Hepatocyte (in vitro differentiated cells): ENCODE measurements at regions not wholly inside any gene's neighbourhood (a gene's known extent, or its start where the extent isn't known, plus 50 kb on each side); places are given as distances from the start of the nearest gene placed in this dataset.

Experiments used
- DNase-seq: peaks from one replicate; pipeline ENCODE4 v3.0.0-alpha.2; 2016; ENCODE audit warnings: low spot score
- H2AFZ ChIP-seq: fragments of 200-600 bp; sonication (generic); 2 replicates; pipeline ENCODE4 v1.6.0; 2016; ENCODE audit warnings: antibody characterized with exemption, mild to moderate bottlenecking
- H3K27ac ChIP-seq: fragments of 200-600 bp; sonication (generic); 2 replicates; pipeline ENCODE4 v1.5.1; 2016; ENCODE audit warnings: mild to moderate bottlenecking
- H3K27me3 ChIP-seq: fragments of 200-600 bp; sonication (generic); 2 replicates; pipeline ENCODE4 v1.6.1; 2016
- H3K36me3 ChIP-seq: fragments of 200-600 bp; sonication (generic); replicated peaks from 2 replicates; pipeline ENCODE4 v1.5.1; 2016; ENCODE audit warnings: low read depth; ENCODE audit not compliant: insufficient read depth
- H3K4me1 ChIP-seq: fragments of 200-600 bp; sonication (generic); 2 replicates; pipeline ENCODE4 v1.5.1; 2016; ENCODE audit warnings: mild to moderate bottlenecking, moderate library complexity; ENCODE audit not compliant: insufficient read depth
- H3K4me2 ChIP-seq: fragments of 200-600 bp; sonication (generic); 2 replicates; pipeline ENCODE4 v1.6.0; 2016
- H3K4me3 ChIP-seq: fragments of 200-600 bp; sonication (generic); 2 replicates; pipeline ENCODE4 v1.5.1; 2016; ENCODE audit warnings: mild to moderate bottlenecking
- H3K79me2 ChIP-seq: fragments of 200-600 bp; sonication (generic); 2 replicates; pipeline ENCODE4 v1.6.0; 2017; ENCODE audit warnings: mild to moderate bottlenecking
- H3K9me2 ChIP-seq: fragments of 200-600 bp; sonication (generic); replicated peaks from 2 replicates; pipeline ENCODE4 v1.6.0; 2017; ENCODE audit warnings: mild to moderate bottlenecking; ENCODE audit not compliant: insufficient read depth
- H3K9me3 ChIP-seq: fragments of 200-600 bp; sonication (generic); 2 replicates; pipeline ENCODE4 v1.5.1; 2016; ENCODE audit warnings: low read depth, mild to moderate bottlenecking
- H4K20me1 ChIP-seq: fragments of 200-600 bp; sonication (generic); 2 replicates; pipeline ENCODE4 v1.6.0; 2016; ENCODE audit warnings: mild to moderate bottlenecking; ENCODE audit not compliant: insufficient read depth, poor library complexity, severe bottlenecking
- CTCF ChIP-seq: fragments of 200-600 bp; sonication (generic); IDR thresholded peaks from 2 replicates; pipeline ENCODE4 v1.5.1; 2016; ENCODE audit warnings: antibody characterized with exemption, mild to moderate bottlenecking; ENCODE audit not compliant: poor library complexity
- EZH2 ChIP-seq: fragments of 200-600 bp; sonication (generic); IDR thresholded peaks from 2 replicates; pipeline ENCODE4 v1.6.1; 2016; ENCODE audit warnings: antibody characterized with exemption, mild to moderate bottlenecking, borderline replicate concordance
- EZH2phosphoT487 ChIP-seq: fragments of 200-600 bp; sonication (generic); IDR thresholded peaks from one replicate; pipeline ENCODE4 v1.6.1; 2018; ENCODE audit warnings: antibody characterized with exemption, mild to moderate bottlenecking, low read depth, moderate library complexity; ENCODE audit not compliant: unreplicated experiment, severe bottlenecking
- WGBS: methylation state at CpG from one replicate; pipeline ENCODE4 v1.1.6; 2016; ENCODE audit warnings: low lambda C conversion rate; ENCODE audit errors: missing lambda C conversion rate; 5-methylcytosine and 5-hydroxymethylcytosine counted together

GRCh38 chrX:43375136-43375535 is 281.0 kb upstream of the MAOA start:
- Histone ChIP-seq H3K4me3 (no peak overlapping the region), H3K36me3 (no peaks in the 10 kb centered on the region), H2AFZ (no peak overlapping the region), H3K4me1 (no peaks in the 10 kb centered on the region), H3K4me2 (no peak overlapping the region), H3K9me2 (no peaks in the 10 kb centered on the region), H3K27ac (no peak overlapping the region), H3K79me2 (no peaks in the 10 kb centered on the region), H4K20me1 (no peaks in the 10 kb centered on the region), H3K9me3 (no peaks in the 10 kb centered on the region), H3K27me3 (no peaks in the 10 kb centered on the region)
- WGBS = 81% methylated on average over 3 of the region's 3 CpGs
- no peak for DNase-seq
- TF ChIP-seq EZH2phosphoT487 = no peak
- no peak for TF ChIP-seq CTCF
- TF ChIP-seq EZH2 = no peak

- Histone ChIP-seq H3K27me3 (no peaks in the 10 kb centered on the region), H3K27ac (no peak overlapping the region), H4K20me1 (no peaks in the 10 kb centered on the region), H3K79me2 (no peaks in the 10 kb centered on the region), H3K4me2 (no peak overlapping the region), H3K4me1 (no peaks in the 10 kb centered on the region), H3K4me3 (no peak overlapping the region), H3K36me3 (no peaks in the 10 kb centered on the region), H3K9me2 (no peaks in the 10 kb centered on the region), H3K9me3 (no peaks in the 10 kb centered on the region), H2AFZ (no peak overlapping the region)
- WGBS = 92% methylated on average over 6 of the region's 6 CpGs
- TF ChIP-seq EZH2 = no peak
- TF ChIP-seq CTCF = no peak
- TF ChIP-seq EZH2phosphoT487 = no peak
- no peak for DNase-seq
These were observed 275.4 kb upstream of the MAOA start for GRCh38 chrX:43380704-43381103.

- no peak overlapping the region for H3K4me3 ChIP-seq
- no peaks in the 10 kb centered on the region for H3K36me3 ChIP-seq
- no peaks in the 10 kb centered on the region for H3K4me1 ChIP-seq
- no peak for DNase-seq
- 100% methylated on average over 1 of the region's 1 CpG for WGBS
- no peak overlapping the region for H3K4me2 ChIP-seq
- no peaks in the 10 kb centered on the region for H3K9me2 ChIP-seq
- H3K9me3 ChIP-seq = no peaks in the 10 kb centered on the region
- H3K27me3 ChIP-seq = no peaks in the 10 kb centered on the region
- no peak overlapping the region for H3K27ac ChIP-seq
- H4K20me1 ChIP-seq = no peaks in the 10 kb centered on the region
- H2AFZ ChIP-seq = no peak overlapping the region
- TF ChIP-seq CTCF = no peak
- TF ChIP-seq EZH2 = no peak
- no peak for TF ChIP-seq EZH2phosphoT487
- no peaks in the 10 kb centered on the region for H3K79me2 ChIP-seq
These were observed 269.2 kb upstream of the MAOA start for GRCh38 chrX:43386875-43387274.

- 73% methylated on average over 1 of the region's 1 CpG for WGBS
- Histone ChIP-seq H3K27me3 (no peaks in the 10 kb centered on the region), H3K9me3 (no peaks in the 10 kb centered on the region), H3K27ac (no peak overlapping the region), H3K4me1 (no peaks in the 10 kb centered on the region), H3K36me3 (no peaks in the 10 kb centered on the region), H3K4me3 (no peak overlapping the region), H4K20me1 (no peaks in the 10 kb centered on the region), H3K79me2 (no peaks in the 10 kb centered on the region), H3K9me2 (no peaks in the 10 kb centered on the region), H3K4me2 (no peak overlapping the region), H2AFZ (no peak overlapping the region)
- TF ChIP-seq EZH2 (no peak), CTCF (no peak), EZH2phosphoT487 (no peak)
- no peak for DNase-seq
These were observed 250.9 kb upstream of the MAOA start for GRCh38 chrX:43405191-43405590.
